HUES48 (cell line): ENCODE measurements at regions not wholly inside any gene's neighbourhood (a gene's known extent, or its start where the extent isn't known, plus 50 kb on each side); places are given as distances from the start of the nearest gene placed in this dataset.

Experiments
- H3K27ac ChIP-seq: one replicate; pipeline ENCODE4 v1.7.0; 2013; ENCODE audit warnings: low read depth, low read length, inconsistent platforms
- H3K27me3 ChIP-seq: 2 replicates; pipeline ENCODE4 v1.6.1; 2013; ENCODE audit warnings: mild to moderate bottlenecking, low read length; ENCODE audit not compliant: control insufficient read depth, insufficient read depth
- H3K36me3 ChIP-seq: 2 replicates; pipeline ENCODE4 v1.6.1; 2013; ENCODE audit warnings: low read length; ENCODE audit not compliant: control insufficient read depth, insufficient read depth
- H3K4me1 ChIP-seq: 2 replicates; pipeline ENCODE4 v1.6.1; 2013; ENCODE audit warnings: mild to moderate bottlenecking, low read length; ENCODE audit not compliant: control insufficient read depth, insufficient read depth
- H3K4me3 ChIP-seq: 2 replicates; pipeline ENCODE4 v1.5.1; 2013; ENCODE audit warnings: mild to moderate bottlenecking, low read depth, low read length
- H3K9ac ChIP-seq: 2 replicates; pipeline ENCODE4 v1.6.1; 2013; ENCODE audit warnings: mild to moderate bottlenecking, low read depth, low read length, moderate library complexity
- H3K9me3 ChIP-seq: 2 replicates; pipeline ENCODE4 v1.6.1; 2013; ENCODE audit warnings: low read length; ENCODE audit not compliant: control insufficient read depth, insufficient read depth

DNA sequence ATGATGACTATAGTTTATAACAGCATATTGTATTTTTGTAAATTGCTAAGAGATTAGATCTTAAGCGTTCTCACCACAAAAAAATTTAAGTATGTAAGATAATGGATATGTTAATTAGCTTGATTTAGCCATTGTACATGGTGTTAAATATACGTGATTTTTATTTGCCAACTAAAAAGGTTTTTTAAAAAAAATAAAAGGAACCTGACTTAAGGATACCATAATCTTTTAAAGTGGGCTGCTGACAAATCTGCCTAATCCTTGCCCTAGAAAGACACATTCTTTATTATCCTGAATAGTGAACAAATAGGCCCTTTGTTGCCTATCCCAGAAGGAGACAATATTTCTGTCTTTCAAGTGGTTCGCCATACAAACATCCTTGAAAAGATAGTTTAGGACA is 94.6 kb upstream of the FAM47C start:
- Histone ChIP-seq H3K36me3 (no peaks in the 10 kb centered on the region), H3K27me3 (no peaks in the 10 kb centered on the region), H3K9ac (no peak overlapping the region), H3K4me3 (no peak overlapping the region), H3K4me1 (no peaks in the 10 kb centered on the region), H3K9me3 (no peaks in the 10 kb centered on the region), H3K27ac (no peak overlapping the region)

DNA sequence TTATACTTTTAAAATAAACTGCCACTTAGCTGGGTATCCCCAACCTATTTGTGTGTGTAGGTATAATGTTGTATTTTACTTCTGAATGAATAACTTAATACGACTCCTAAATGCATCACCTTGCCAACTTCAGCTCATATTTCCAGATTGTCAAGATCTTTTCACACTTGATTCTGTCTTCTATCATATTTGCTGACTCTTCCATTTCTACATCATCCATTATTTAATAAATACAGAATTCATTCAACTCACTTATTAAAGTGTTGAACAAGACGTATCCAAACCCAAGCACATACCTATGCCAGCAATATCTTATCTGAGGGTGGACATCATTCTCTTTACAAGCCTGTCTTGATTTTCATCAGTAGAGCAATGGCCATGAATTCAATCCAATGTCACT is 91.2 kb upstream of the FAM47C start:
- Histone ChIP-seq H3K9ac (no peak overlapping the region), H3K4me1 (no peaks in the 10 kb centered on the region), H3K27me3 (no peaks in the 10 kb centered on the region), H3K9me3 (no peaks in the 10 kb centered on the region), H3K27ac (no peak overlapping the region), H3K4me3 (no peak overlapping the region), H3K36me3 (no peaks in the 10 kb centered on the region)

DNA sequence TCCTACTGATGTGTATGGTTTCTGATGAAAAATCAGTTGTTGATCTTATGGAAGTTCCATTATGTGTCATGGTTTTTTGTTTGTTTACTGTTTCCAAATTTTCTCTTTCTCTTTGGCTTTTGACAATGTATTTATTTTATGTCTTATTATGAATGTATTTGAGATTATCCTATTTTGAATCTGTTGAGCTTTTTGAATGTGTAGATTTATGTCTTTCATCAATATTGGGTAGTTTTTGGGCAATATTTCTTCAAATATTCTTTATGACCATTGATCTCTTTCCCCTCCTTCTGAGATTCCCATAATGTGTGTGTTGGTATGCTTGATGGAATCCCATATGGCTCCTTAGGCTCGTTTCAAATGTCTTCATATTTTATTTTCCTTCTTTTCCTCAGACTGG is 80.5 kb upstream of the FAM47C start:
- H3K4me3 ChIP-seq: no peak overlapping the region
- H3K9ac ChIP-seq: no peak overlapping the region
- no peaks in the 10 kb centered on the region for H3K4me1 ChIP-seq
- no peaks in the 10 kb centered on the region for H3K36me3 ChIP-seq
- H3K27ac ChIP-seq: no peak overlapping the region
- H3K27me3 ChIP-seq: no peaks in the 10 kb centered on the region
- peaks cover 7% of the 10 kb centered on the region; the same call in 1 of the 2 replicates for H3K9me3 ChIP-seq

DNA sequence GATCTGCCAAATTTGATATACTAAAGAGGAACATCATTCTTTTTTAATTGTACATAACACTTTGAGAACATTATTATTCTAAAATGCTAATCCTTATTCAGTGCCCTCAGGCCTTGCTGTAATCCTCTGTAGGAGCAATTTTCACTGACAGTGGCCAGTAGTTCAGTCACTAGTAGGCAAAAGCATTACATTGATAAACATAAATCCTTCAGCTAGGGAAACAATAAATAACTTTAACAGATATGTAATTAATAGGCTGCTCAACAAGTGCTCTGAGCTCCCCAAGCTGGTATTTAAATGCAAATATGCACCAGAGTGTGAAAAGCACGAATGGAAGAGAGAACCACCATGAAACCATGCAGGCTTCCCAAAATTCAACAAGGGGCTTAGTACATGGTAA is 77.7 kb upstream of the FAM47C start:
- Histone ChIP-seq H3K9ac (no peak overlapping the region), H3K27me3 (no peaks in the 10 kb centered on the region; the same call in 1 of the 2 replicates), H3K36me3 (no peaks in the 10 kb centered on the region), H3K4me3 (no peak overlapping the region), H3K27ac (no peak overlapping the region), H3K4me1 (no peaks in the 10 kb centered on the region), H3K9me3 (peaks cover 7% of the 10 kb centered on the region; the same call in 1 of the 2 replicates)

DNA sequence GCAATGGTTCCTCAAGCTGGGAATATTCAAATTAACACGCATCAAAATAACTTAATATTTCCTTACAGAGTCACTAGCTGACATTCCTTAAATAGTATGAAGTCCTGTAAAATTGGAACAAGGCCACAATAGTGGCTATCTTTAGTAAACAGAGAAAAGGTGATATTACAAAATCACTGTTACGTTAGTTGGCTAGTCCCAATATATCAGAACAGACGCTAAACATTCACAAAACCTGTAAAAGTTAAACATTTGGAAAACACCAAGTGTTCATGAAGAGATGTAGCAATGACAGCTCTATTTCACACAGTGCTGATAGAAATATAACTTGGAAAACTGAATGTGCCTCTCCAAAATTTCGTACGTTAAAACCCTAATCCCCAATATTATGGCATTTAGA is 61.0 kb upstream of the FAM47C start:
- Histone ChIP-seq H3K4me3 (no peak overlapping the region), H3K27ac (no peak overlapping the region), H3K9ac (no peak overlapping the region), H3K27me3 (peaks cover 3% of the 10 kb centered on the region; the same call in 1 of the 2 replicates), H3K9me3 (no peaks in the 10 kb centered on the region), H3K36me3 (no peaks in the 10 kb centered on the region), H3K4me1 (peaks cover 29% of the 10 kb centered on the region)

DNA sequence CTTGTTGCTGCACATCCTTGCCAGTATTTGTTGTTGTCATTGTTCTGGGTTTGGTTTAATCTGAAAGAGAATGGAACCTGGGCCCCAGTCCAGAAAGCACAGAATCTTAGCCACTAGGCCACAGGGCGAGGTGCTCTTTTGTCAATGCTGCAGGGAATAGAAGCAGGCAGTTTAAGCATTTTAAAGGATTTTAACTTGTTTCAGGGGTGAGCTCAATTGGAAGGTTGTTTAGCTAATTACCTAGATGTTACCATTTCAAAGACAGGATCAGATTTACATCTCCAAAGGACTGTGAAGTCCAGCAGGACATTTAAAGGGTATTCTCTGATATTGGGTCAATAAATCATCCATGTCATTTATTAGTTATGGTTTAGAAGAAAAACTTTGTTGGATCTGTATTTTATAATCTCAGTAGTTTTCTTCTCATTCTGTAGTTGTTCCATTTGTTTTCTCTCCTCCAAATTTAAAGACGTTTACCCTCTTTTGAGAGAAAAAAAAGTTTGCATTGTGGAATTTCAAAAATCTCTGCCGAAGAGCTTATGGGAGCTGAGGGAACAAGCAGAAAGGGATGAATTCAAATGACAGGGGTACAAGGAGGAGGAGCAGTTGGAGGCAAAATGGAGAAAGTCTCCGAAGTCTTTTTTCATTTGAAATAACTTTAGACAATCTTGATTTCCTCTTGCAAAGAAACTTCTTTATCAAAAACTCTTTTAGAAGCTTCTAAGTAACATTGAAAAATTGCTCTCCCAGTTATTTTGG is 57.5 kb upstream of the FAM47C start:
- peaks cover 3% of the 10 kb centered on the region; the same call in 1 of the 2 replicates for H3K27me3 ChIP-seq
- H3K4me3 ChIP-seq: peak overlapping the region; percentile 48
- peaks cover 35% of the 10 kb centered on the region for H3K4me1 ChIP-seq
- peak overlapping the region; percentile 49; the same call in 1 of the 2 replicates for H3K9ac ChIP-seq
- H3K9me3 ChIP-seq: no peaks in the 10 kb centered on the region
- peak overlapping the region; percentile 44 for H3K27ac ChIP-seq
- H3K36me3 ChIP-seq: no peaks in the 10 kb centered on the region

DNA sequence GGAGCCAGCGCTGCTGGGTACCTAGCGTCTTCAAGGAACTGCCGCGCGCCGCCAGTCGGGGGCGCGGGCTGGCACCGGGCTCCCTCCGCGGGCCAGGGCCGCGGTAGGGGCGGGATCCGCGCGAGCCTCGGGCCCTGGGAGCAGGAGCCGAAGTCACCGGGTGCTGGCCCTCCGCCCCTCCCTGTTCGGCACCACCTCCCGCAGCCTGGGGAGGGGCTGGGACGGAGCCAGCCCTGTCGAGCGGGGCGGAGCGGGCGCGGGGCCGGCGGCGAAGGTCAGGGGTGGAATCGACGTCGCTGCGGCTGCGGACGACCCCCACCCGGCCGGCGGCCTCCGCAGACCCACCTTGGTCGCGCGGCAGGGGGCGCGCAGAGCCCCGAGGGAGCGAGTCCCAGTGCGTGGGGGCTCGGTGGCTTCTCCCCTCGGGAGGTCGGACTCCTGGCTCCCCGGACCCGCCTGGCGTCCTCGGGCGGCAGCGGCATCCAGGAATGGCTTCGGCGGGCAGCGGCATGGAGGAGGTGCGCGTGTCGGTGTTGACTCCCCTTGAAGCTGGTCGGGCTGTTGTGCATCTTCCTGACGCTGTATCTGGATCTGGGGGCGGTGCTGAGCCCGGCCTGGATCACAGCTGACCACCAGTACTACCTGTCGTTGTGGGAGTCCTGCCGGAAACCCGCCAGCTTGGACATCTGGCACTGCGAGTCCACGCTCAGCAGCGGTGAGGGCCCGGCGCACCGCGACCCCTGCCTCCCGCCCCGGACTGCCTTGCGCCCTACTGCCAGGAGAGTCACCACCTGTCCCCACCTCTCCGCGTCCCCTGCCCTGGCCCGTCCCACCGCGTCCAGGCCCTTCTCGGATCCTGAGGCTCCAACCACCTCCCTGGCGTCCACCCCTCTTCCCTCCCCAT is 50.5 kb upstream of the FAM47C start:
- peaks cover 17% of the 10 kb centered on the region for H3K27me3 ChIP-seq
- no peak overlapping the region for H3K27ac ChIP-seq
- no peak overlapping the region; the same call in 1 of the 2 replicates for H3K9ac ChIP-seq
- H3K9me3 ChIP-seq: no peaks in the 10 kb centered on the region
- H3K4me3 ChIP-seq: peak overlapping the region; percentile 65
- H3K36me3 ChIP-seq: no peaks in the 10 kb centered on the region
- peaks cover 12% of the 10 kb centered on the region for H3K4me1 ChIP-seq
